GM23338 (cell line): ENCODE measurements at regions not wholly inside any gene's neighbourhood (a gene's known extent, or its start where the extent isn't known, plus 50 kb on each side); places are given as distances from the start of the nearest gene placed in this dataset.

Experiments
- ATAC-seq: fragments of 200-7000 bp; cut with Tn5 transposase; 3 replicates; pipeline ENCODE4 v1.9.1; 2020
- DNase-seq: peaks from one replicate; pipeline ENCODE4 v3.0.0-alpha.2; 2015; ENCODE audit warnings: low spot score
- H2AFZ ChIP-seq: fragments of 200-600 bp; sonication (generic); 2 replicates; pipeline ENCODE4 v1.8.0; 2016; ENCODE audit warnings: antibody characterized with exemption, mild to moderate bottlenecking, moderate library complexity
- H3F3A ChIP-seq: fragments of 200-600 bp; sonication (generic); replicated peaks from 2 replicates; pipeline ENCODE4 v1.8.0; 2017; ENCODE audit warnings: antibody characterized with exemption, mixed run types, low read depth
- H3K27ac ChIP-seq: fragments of 200-600 bp; sonication (generic); 2 replicates; pipeline ENCODE4 v1.6.1; 2016; ENCODE audit warnings: low read depth
- H3K27me3 ChIP-seq: fragments of 200-600 bp; sonication (generic); 2 replicates; pipeline ENCODE4 v1.8.0; 2016; ENCODE audit warnings: mild to moderate bottlenecking, mixed run types, moderate library complexity; ENCODE audit not compliant: insufficient read depth
- H3K36me3 ChIP-seq: fragments of 200-600 bp; sonication (generic); 2 replicates; pipeline ENCODE4 v1.8.0; 2016; ENCODE audit warnings: mild to moderate bottlenecking; ENCODE audit not compliant: insufficient read depth
- H3K4me1 ChIP-seq: fragments of 200-600 bp; sonication (generic); 2 replicates; pipeline ENCODE4 v1.8.0; 2016; ENCODE audit warnings: mild to moderate bottlenecking, moderate library complexity; ENCODE audit not compliant: insufficient read depth
- H3K4me2 ChIP-seq: fragments of 200-600 bp; sonication (generic); 2 replicates; pipeline ENCODE4 v1.7.1; 2017; ENCODE audit warnings: mixed run types
- H3K4me3 ChIP-seq: fragments of 200-600 bp; sonication (generic); 2 replicates; pipeline ENCODE4 v1.6.1; 2016; ENCODE audit warnings: mixed run types
- H3K79me2 ChIP-seq: fragments of 200-600 bp; sonication (generic); replicated peaks from 2 replicates; pipeline ENCODE4 v1.8.0; 2017; ENCODE audit warnings: mild to moderate bottlenecking; ENCODE audit not compliant: insufficient read depth
- H3K9me2 ChIP-seq: fragments of 200-600 bp; sonication (generic); 2 replicates; pipeline ENCODE4 v1.8.0; 2017; ENCODE audit not compliant: insufficient read depth
- H4K20me1 ChIP-seq: fragments of 200-600 bp; sonication (generic); replicated peaks from 2 replicates; pipeline ENCODE4 v1.8.0; 2017; ENCODE audit warnings: mild to moderate bottlenecking; ENCODE audit not compliant: insufficient read depth
- H3K27ac Mint-ChIP-seq: 2 replicates; pipeline ENCODE4 v1.8.0; 2020; ENCODE audit warnings: inconsistent platforms, mild to moderate bottlenecking, moderate library complexity, mixed read lengths
- H3K27me3 Mint-ChIP-seq: 3 replicates; pipeline ENCODE4 v1.8.0; 2022; ENCODE audit warnings: low read depth, mild to moderate bottlenecking, moderate library complexity, mixed read lengths, inconsistent platforms; ENCODE audit not compliant: insufficient read depth, poor library complexity
- H3K36me3 Mint-ChIP-seq: 3 replicates; pipeline ENCODE4 v1.8.0; 2021; ENCODE audit warnings: low read depth, mild to moderate bottlenecking, inconsistent platforms, moderate library complexity, mixed read lengths
- H3K4me1 Mint-ChIP-seq: 3 replicates; pipeline ENCODE4 v1.8.0; 2020; ENCODE audit warnings: mild to moderate bottlenecking, inconsistent platforms, mixed read lengths
- H3K4me3 Mint-ChIP-seq: 3 replicates; pipeline ENCODE4 v1.8.0; 2021; ENCODE audit warnings: moderate library complexity, mild to moderate bottlenecking, inconsistent platforms, mixed read lengths
- H3K9me3 Mint-ChIP-seq: 3 replicates; pipeline ENCODE4 v1.8.0; 2020; ENCODE audit warnings: moderate library complexity, mild to moderate bottlenecking, inconsistent platforms, mixed read lengths
- CREB1 ChIP-seq: fragments of 250-450 bp; sonication (Bioruptor Pico); IDR thresholded peaks from 2 replicates; pipeline ENCODE4 v1.5.0; 2020; ENCODE audit warnings: low read depth, mild to moderate bottlenecking, moderate library complexity
- EZH2phosphoT487 ChIP-seq: fragments of 200-600 bp; sonication (generic); IDR thresholded peaks from one replicate; pipeline ENCODE4 v1.8.1; 2018; ENCODE audit warnings: antibody characterized with exemption; ENCODE audit not compliant: unreplicated experiment
- JUNB ChIP-seq: IDR thresholded peaks from one replicate; pipeline ENCODE4 v1.6.1; 2016; ENCODE audit warnings: antibody characterized with exemption; ENCODE audit not compliant: unreplicated experiment
- NANOG ChIP-seq: IDR thresholded peaks from 2 replicates; pipeline ENCODE4 v1.6.1; 2016; ENCODE audit warnings: antibody characterized with exemption, borderline replicate concordance
- POLR2AphosphoS5 ChIP-seq: IDR thresholded peaks from 2 replicates; pipeline ENCODE4 v1.6.1; 2016; ENCODE audit warnings: antibody characterized with exemption, low read depth
- STAT1 ChIP-seq: IDR thresholded peaks from one replicate; pipeline ENCODE4 v1.6.1; 2016; ENCODE audit warnings: antibody characterized with exemption; ENCODE audit not compliant: unreplicated experiment
- ZNF114 ChIP-seq: fragments of 250-450 bp; sonication (Bioruptor Pico); IDR thresholded peaks from 2 replicates; pipeline ENCODE4 v1.5.0; 2020; ENCODE audit warnings: mild to moderate bottlenecking, moderate library complexity
- ZNF331 ChIP-seq: fragments of 250-450 bp; sonication (Bioruptor Pico); IDR thresholded peaks from 2 replicates; pipeline ENCODE4 v1.5.0; 2020; ENCODE audit warnings: low read depth, mild to moderate bottlenecking, moderate library complexity
- TF ChIP-seq, protein P1 (sequence below): IDR thresholded peaks from one replicate; pipeline ENCODE4 v1.6.1; 2018; ENCODE audit warnings: antibody characterized with exemption; ENCODE audit not compliant: unreplicated experiment
- TF ChIP-seq, protein P2 (sequence below), 2 experiments: fragments of 200-600 bp in 1 of 2; sonication (generic) in 1 of 2; conservative IDR thresholded peaks; 2 replicates each; pipeline versions ENCODE4 v1.5.1 to v1.6.1; 2016 to 2017; ENCODE audit warnings: antibody characterized with exemption in 2 of 2, low read depth in 2 of 2, mild to moderate bottlenecking in 2 of 2, moderate library complexity in 1 of 2
- TF ChIP-seq, protein P3 (sequence below): fragments of 250-450 bp; sonication (Bioruptor Pico); IDR thresholded peaks from 2 replicates; pipeline ENCODE4 v1.5.0; 2020; ENCODE audit warnings: mild to moderate bottlenecking, moderate library complexity

DNA sequence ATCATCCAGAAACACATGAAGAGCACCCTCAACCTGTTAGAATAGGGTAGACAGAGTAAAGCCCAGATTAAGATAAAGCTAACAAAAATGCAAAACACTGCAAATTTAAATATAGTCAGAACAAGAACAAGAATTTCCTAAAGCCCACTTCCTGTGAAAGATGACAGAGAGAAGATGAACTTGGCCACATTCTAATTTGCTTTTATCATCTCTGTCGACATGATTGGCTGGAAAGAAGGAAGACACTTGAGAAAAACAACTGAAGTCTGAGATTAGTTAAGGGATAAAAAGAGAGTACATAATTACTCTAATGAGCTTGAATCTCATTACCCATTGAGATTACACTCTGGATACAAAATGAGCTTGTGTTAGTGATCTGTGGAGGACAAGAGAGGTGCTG lies 537.6 kb downstream of the KLF5 start:
- H3F3A ChIP-seq: no peaks in the 10 kb centered on the region
- no peak overlapping the region for H2AFZ ChIP-seq
- no peak overlapping the region for H3K27ac ChIP-seq
- no peaks in the 10 kb centered on the region for H3K27me3 ChIP-seq
- Mint-ChIP-seq H3K36me3 (no peaks in the 10 kb centered on the region), H3K9me3 (no peaks in the 10 kb centered on the region; the same call in 2 of the 3 replicates), H3K4me1 (no peaks in the 10 kb centered on the region), H3K27me3 (no peaks in the 10 kb centered on the region), H3K27ac (no peak overlapping the region), H3K4me3 (no peak overlapping the region)
- TF ChIP-seq STAT1: no peak
- ATAC-seq: no peak
- no peaks in the 10 kb centered on the region for H3K36me3 ChIP-seq
- peaks cover 12% of the 10 kb centered on the region; the same call in 1 of the 2 replicates for H3K9me2 ChIP-seq
- no peaks in the 10 kb centered on the region for H4K20me1 ChIP-seq
- H3K4me1 ChIP-seq: no peaks in the 10 kb centered on the region
- no peak overlapping the region for H3K4me2 ChIP-seq
- DNase-seq: no peak
- H3K79me2 ChIP-seq: no peaks in the 10 kb centered on the region
- no peak overlapping the region for H3K4me3 ChIP-seq

DNA sequence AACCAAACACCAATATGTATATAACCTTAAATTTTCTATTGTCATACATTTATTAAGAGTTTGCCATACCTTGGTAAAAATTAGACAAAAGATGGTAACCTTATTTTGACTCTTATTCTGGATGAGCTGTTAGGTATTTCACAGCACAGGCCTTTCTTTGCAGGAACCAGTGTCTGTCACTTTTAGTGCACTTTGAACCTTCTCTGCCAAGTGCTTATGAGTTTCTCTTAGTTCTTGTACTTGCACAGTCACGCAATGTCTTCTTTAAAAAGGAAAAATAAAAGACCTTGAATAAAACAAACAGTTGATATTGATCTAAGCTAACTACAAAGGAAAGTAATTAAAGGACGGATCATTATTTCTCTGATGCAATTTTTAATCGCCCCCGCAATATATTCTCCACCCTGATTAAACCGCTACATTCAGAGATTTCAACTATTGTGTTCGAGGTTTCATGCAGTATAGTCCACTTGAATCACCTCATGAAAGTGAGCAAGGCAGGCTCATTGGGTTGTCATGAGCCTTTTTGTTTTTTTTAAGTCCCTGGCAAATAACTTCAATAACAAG lies 534.5 kb downstream of the KLF5 start:
- no peak for ATAC-seq
- TF ChIP-seq, protein P1, sequence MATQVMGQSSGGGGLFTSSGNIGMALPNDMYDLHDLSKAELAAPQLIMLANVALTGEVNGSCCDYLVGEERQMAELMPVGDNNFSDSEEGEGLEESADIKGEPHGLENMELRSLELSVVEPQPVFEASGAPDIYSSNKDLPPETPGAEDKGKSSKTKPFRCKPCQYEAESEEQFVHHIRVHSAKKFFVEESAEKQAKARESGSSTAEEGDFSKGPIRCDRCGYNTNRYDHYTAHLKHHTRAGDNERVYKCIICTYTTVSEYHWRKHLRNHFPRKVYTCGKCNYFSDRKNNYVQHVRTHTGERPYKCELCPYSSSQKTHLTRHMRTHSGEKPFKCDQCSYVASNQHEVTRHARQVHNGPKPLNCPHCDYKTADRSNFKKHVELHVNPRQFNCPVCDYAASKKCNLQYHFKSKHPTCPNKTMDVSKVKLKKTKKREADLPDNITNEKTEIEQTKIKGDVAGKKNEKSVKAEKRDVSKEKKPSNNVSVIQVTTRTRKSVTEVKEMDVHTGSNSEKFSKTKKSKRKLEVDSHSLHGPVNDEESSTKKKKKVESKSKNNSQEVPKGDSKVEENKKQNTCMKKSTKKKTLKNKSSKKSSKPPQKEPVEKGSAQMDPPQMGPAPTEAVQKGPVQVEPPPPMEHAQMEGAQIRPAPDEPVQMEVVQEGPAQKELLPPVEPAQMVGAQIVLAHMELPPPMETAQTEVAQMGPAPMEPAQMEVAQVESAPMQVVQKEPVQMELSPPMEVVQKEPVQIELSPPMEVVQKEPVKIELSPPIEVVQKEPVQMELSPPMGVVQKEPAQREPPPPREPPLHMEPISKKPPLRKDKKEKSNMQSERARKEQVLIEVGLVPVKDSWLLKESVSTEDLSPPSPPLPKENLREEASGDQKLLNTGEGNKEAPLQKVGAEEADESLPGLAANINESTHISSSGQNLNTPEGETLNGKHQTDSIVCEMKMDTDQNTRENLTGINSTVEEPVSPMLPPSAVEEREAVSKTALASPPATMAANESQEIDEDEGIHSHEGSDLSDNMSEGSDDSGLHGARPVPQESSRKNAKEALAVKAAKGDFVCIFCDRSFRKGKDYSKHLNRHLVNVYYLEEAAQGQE: no peak
- no peak for TF ChIP-seq NANOG
- TF ChIP-seq ZNF331 (CRISPR knock-in tag): no peak
- no peak for TF ChIP-seq POLR2AphosphoS5
- TF ChIP-seq, protein P2, sequence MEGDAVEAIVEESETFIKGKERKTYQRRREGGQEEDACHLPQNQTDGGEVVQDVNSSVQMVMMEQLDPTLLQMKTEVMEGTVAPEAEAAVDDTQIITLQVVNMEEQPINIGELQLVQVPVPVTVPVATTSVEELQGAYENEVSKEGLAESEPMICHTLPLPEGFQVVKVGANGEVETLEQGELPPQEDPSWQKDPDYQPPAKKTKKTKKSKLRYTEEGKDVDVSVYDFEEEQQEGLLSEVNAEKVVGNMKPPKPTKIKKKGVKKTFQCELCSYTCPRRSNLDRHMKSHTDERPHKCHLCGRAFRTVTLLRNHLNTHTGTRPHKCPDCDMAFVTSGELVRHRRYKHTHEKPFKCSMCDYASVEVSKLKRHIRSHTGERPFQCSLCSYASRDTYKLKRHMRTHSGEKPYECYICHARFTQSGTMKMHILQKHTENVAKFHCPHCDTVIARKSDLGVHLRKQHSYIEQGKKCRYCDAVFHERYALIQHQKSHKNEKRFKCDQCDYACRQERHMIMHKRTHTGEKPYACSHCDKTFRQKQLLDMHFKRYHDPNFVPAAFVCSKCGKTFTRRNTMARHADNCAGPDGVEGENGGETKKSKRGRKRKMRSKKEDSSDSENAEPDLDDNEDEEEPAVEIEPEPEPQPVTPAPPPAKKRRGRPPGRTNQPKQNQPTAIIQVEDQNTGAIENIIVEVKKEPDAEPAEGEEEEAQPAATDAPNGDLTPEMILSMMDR (conservative IDR thresholded peaks at IDR 0.05; ENCODE audit: low read depth in 2 of 2): no peak
- no peak for TF ChIP-seq JUNB
- TF ChIP-seq CREB1: no peak
- no peak for TF ChIP-seq EZH2phosphoT487
- TF ChIP-seq, protein P3, sequence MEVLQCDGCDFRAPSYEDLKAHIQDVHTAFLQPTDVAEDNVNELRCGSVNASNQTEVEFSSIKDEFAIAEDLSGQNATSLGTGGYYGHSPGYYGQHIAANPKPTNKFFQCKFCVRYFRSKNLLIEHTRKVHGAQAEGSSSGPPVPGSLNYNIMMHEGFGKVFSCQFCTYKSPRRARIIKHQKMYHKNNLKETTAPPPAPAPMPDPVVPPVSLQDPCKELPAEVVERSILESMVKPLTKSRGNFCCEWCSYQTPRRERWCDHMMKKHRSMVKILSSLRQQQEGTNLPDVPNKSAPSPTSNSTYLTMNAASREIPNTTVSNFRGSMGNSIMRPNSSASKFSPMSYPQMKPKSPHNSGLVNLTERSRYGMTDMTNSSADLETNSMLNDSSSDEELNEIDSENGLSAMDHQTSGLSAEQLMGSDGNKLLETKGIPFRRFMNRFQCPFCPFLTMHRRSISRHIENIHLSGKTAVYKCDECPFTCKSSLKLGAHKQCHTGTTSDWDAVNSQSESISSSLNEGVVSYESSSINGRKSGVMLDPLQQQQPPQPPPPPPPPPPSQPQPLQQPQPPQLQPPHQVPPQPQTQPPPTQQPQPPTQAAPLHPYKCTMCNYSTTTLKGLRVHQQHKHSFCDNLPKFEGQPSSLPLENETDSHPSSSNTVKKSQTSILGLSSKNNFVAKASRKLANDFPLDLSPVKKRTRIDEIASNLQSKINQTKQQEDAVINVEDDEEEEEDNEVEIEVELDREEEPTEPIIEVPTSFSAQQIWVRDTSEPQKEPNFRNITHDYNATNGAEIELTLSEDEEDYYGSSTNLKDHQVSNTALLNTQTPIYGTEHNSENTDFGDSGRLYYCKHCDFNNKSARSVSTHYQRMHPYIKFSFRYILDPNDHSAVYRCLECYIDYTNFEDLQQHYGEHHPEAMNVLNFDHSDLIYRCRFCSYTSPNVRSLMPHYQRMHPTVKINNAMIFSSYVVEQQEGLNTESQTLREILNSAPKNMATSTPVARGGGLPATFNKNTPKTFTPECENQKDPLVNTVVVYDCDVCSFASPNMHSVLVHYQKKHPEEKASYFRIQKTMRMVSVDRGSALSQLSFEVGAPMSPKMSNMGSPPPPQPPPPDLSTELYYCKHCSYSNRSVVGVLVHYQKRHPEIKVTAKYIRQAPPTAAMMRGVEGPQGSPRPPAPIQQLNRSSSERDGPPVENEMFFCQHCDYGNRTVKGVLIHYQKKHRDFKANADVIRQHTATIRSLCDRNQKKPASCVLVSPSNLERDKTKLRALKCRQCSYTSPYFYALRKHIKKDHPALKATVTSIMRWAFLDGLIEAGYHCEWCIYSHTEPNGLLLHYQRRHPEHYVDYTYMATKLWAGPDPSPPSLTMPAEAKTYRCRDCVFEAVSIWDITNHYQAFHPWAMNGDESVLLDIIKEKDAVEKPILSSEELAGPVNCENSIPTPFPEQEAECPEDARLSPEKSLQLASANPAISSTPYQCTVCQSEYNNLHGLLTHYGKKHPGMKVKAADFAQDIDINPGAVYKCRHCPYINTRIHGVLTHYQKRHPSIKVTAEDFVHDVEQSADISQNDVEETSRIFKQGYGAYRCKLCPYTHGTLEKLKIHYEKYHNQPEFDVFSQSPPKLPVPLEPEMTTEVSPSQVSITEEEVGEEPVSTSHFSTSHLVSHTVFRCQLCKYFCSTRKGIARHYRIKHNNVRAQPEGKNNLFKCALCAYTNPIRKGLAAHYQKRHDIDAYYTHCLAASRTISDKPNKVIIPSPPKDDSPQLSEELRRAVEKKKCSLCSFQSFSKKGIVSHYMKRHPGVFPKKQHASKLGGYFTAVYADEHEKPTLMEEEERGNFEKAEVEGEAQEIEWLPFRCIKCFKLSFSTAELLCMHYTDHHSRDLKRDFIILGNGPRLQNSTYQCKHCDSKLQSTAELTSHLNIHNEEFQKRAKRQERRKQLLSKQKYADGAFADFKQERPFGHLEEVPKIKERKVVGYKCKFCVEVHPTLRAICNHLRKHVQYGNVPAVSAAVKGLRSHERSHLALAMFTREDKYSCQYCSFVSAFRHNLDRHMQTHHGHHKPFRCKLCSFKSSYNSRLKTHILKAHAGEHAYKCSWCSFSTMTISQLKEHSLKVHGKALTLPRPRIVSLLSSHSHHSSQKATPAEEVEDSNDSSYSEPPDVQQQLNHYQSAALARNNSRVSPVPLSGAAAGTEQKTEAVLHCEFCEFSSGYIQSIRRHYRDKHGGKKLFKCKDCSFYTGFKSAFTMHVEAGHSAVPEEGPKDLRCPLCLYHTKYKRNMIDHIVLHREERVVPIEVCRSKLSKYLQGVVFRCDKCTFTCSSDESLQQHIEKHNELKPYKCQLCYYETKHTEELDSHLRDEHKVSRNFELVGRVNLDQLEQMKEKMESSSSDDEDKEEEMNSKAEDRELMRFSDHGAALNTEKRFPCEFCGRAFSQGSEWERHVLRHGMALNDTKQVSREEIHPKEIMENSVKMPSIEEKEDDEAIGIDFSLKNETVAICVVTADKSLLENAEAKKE (CRISPR knock-in tag): no peak
- TF ChIP-seq STAT1: no peak
- no peak for TF ChIP-seq ZNF114 (CRISPR knock-in tag)

More for the DNA sequence above, 534.5 kb downstream of the KLF5 start:
- Mint-ChIP-seq H3K36me3 (no peaks in the 10 kb centered on the region), H3K9me3 (no peaks in the 10 kb centered on the region), H3K4me1 (no peaks in the 10 kb centered on the region), H3K27ac (no peak overlapping the region), H3K27me3 (no peaks in the 10 kb centered on the region), H3K4me3 (no peak overlapping the region)
- H3K27me3 ChIP-seq: no peaks in the 10 kb centered on the region
- H3K79me2 ChIP-seq: no peaks in the 10 kb centered on the region
- no peak overlapping the region for H3K4me2 ChIP-seq
- H4K20me1 ChIP-seq: no peaks in the 10 kb centered on the region
- no peaks in the 10 kb centered on the region for H3K4me1 ChIP-seq
- H3K36me3 ChIP-seq: no peaks in the 10 kb centered on the region
- H3K4me3 ChIP-seq: no peak overlapping the region
- H3F3A ChIP-seq: no peaks in the 10 kb centered on the region
- H3K9me2 ChIP-seq: peaks cover 6% of the 10 kb centered on the region; the same call in 1 of the 2 replicates
- no peak for DNase-seq
- no peak overlapping the region for H3K27ac ChIP-seq
- H2AFZ ChIP-seq: no peak overlapping the region
